NT2/D1 (cell line): ENCODE measurements at regions not wholly inside any gene's neighbourhood (a gene's known extent, or its start where the extent isn't known, plus 50 kb on each side); places are given as distances from the start of the nearest gene placed in this dataset.
"Not testable (repeated sequence)": the region's sequence is repeated elsewhere in the genome, so short reads cannot be mapped to it uniquely, and the experiment has no call there.

Experiments used
- DNase-seq: peaks from one replicate; pipeline ENCODE4 v3.0.0-alpha.2; 2011; ENCODE audit warnings: low read depth, low spot score
- H3K27me3 ChIP-seq: 2 replicates; pipeline ENCODE4 v1.6.0; 2011; ENCODE audit warnings: mild to moderate bottlenecking; ENCODE audit not compliant: insufficient read length, insufficient read depth
- H3K36me3 ChIP-seq: 2 replicates; pipeline ENCODE4 v1.6.1; 2011; ENCODE audit warnings: mild to moderate bottlenecking, low read length, mixed read lengths; ENCODE audit not compliant: insufficient read depth, insufficient read length
- H3K4me1 ChIP-seq: 2 replicates; pipeline ENCODE4 v1.5.1; 2011; ENCODE audit not compliant: insufficient read depth, insufficient read length
- H3K4me3 ChIP-seq: 2 replicates; pipeline ENCODE4 v1.5.1; 2011; ENCODE audit warnings: low read depth; ENCODE audit not compliant: insufficient read length
- H3K9ac ChIP-seq: 2 replicates; pipeline ENCODE4 v1.6.0; 2011; ENCODE audit warnings: low read depth; ENCODE audit not compliant: insufficient read length
- H3K9me3 ChIP-seq: 2 replicates; pipeline ENCODE4 v1.5.1; 2011; ENCODE audit warnings: mild to moderate bottlenecking, low read length; ENCODE audit not compliant: insufficient read depth
- SUZ12 ChIP-seq: IDR thresholded peaks from 2 replicates; pipeline ENCODE4 v1.6.1; 2011; ENCODE audit not compliant: insufficient read length, insufficient read depth; ENCODE audit errors: extremely low read depth
- YY1 ChIP-seq: IDR thresholded peaks from 2 replicates; pipeline ENCODE4 v1.6.1; 2011; ENCODE audit not compliant: insufficient read length, insufficient read depth
- ZNF274 ChIP-seq: IDR thresholded peaks from 2 replicates; pipeline ENCODE4 v1.6.1; 2011; ENCODE audit warnings: mild to moderate bottlenecking, low read depth, low read length

GRCh38 chr2:183881978-183882377, 716.4 kb upstream of the ZNF804A start:
- Histone ChIP-seq H3K4me1 (no peaks in the 10 kb centered on the region), H3K27me3 (no peaks in the 10 kb centered on the region), H3K9ac (no peak overlapping the region), H3K4me3 (no peak overlapping the region), H3K36me3 (no peaks in the 10 kb centered on the region), H3K9me3 (no peaks in the 10 kb centered on the region)
- no peak for DNase-seq
- no peak for TF ChIP-seq ZNF274
- TF ChIP-seq SUZ12 = no peak
- TF ChIP-seq YY1 = no peak

GRCh38 chr2:183892315-183892941, 705.9 kb upstream of the ZNF804A start:
- Histone ChIP-seq H3K4me1 (no peaks in the 10 kb centered on the region), H3K36me3 (no peaks in the 10 kb centered on the region), H3K27me3 (no peaks in the 10 kb centered on the region), H3K9me3 (peaks cover 9% of the 10 kb centered on the region; the same call in 1 of the 2 replicates), H3K4me3 (no peak overlapping the region), H3K9ac (no peak overlapping the region)
- DNase-seq = no peak
- TF ChIP-seq ZNF274 (no peak), SUZ12 (no peak), YY1 (no peak)

GRCh38 chr2:183898641-183899040, 699.7 kb upstream of the ZNF804A start:
- Histone ChIP-seq H3K4me1 (no peaks in the 10 kb centered on the region), H3K27me3 (no peaks in the 10 kb centered on the region), H3K9me3 (no peaks in the 10 kb centered on the region), H3K36me3 (no peaks in the 10 kb centered on the region), H3K9ac (no peak overlapping the region), H3K4me3 (no peak overlapping the region)
- no peak for DNase-seq
- TF ChIP-seq ZNF274 (no peak), YY1 (no peak), SUZ12 (no peak)

- H3K9ac ChIP-seq = no peak overlapping the region
- no peaks in the 10 kb centered on the region for H3K4me1 ChIP-seq
- H3K4me3 ChIP-seq = no peak overlapping the region
- H3K9me3 ChIP-seq = no peaks in the 10 kb centered on the region
- H3K36me3 ChIP-seq = no peaks in the 10 kb centered on the region
- H3K27me3 ChIP-seq = no peaks in the 10 kb centered on the region
- TF ChIP-seq ZNF274 = no peak
- no peak for TF ChIP-seq YY1
- no peak for TF ChIP-seq SUZ12
- no peak for DNase-seq
Measured at GRCh38 chr2:183901931-183902330, 696.4 kb upstream of the ZNF804A start.

- Histone ChIP-seq H3K4me3 (no peak overlapping the region), H3K4me1 (no peaks in the 10 kb centered on the region), H3K9me3 (no peaks in the 10 kb centered on the region), H3K36me3 (no peaks in the 10 kb centered on the region), H3K27me3 (no peaks in the 10 kb centered on the region), H3K9ac (no peak overlapping the region)
- TF ChIP-seq ZNF274 = no peak
- no peak for DNase-seq
Measured at GRCh38 chr2:183903026-183903425, 695.3 kb upstream of the ZNF804A start.

GRCh38 chr2:183916041-183916440, 682.3 kb upstream of the ZNF804A start:
- not testable (repeated sequence) for H3K4me3 ChIP-seq, H3K9ac ChIP-seq, H3K9me3 ChIP-seq, DNase-seq, H3K4me1 ChIP-seq, H3K36me3 ChIP-seq, H3K27me3 ChIP-seq

GRCh38 chr2:183919167-183919566, 679.2 kb upstream of the ZNF804A start:
- H3K9me3 ChIP-seq = no peaks in the 10 kb centered on the region
- no peak for DNase-seq
- no peak overlapping the region for H3K4me3 ChIP-seq
- TF ChIP-seq SUZ12 = no peak
- TF ChIP-seq ZNF274 = no peak
- no peak for TF ChIP-seq YY1
- no peaks in the 10 kb centered on the region for H3K27me3 ChIP-seq
- H3K4me1 ChIP-seq = no peaks in the 10 kb centered on the region
- H3K9ac ChIP-seq = no peak overlapping the region
- no peaks in the 10 kb centered on the region for H3K36me3 ChIP-seq

GRCh38 chr2:183919926-183920325, 678.4 kb upstream of the ZNF804A start:
- no peaks in the 10 kb centered on the region for H3K27me3 ChIP-seq
- TF ChIP-seq YY1 (no peak), SUZ12 (no peak), ZNF274 (no peak)
- H3K4me1 ChIP-seq = no peaks in the 10 kb centered on the region
- H3K9ac ChIP-seq = no peak overlapping the region
- H3K4me3 ChIP-seq = no peak overlapping the region
- H3K36me3 ChIP-seq = no peaks in the 10 kb centered on the region
- DNase-seq = no peak
- no peaks in the 10 kb centered on the region for H3K9me3 ChIP-seq
